ENCODE measurements at regions not wholly inside any gene's neighbourhood (a gene's known extent, or its start where the extent isn't known, plus 50 kb on each side); places are given as distances from the start of the nearest gene placed in this dataset.

DNA sequence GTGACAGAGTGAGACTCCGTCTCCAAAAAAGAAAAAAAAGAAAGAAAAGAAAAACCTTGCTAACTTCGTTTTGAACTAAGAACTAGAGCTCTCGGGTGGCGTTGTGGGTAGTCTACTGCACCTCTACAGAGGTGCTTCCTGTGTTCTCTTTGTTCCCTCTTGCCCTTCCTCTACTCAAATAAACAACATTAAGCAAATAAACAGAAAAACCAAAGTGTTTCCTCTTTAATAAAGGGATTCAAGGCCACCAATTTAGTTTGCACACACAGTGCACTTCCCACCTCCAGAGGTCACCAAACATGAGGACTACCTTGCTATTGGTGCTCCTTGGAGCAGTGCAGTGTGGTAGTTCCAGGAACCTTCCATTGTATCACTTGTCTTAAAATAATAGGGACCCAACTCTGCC lies 354.2 kb upstream of the TBL1XR1 start:
- TF ChIP-seq, protein P1, sequence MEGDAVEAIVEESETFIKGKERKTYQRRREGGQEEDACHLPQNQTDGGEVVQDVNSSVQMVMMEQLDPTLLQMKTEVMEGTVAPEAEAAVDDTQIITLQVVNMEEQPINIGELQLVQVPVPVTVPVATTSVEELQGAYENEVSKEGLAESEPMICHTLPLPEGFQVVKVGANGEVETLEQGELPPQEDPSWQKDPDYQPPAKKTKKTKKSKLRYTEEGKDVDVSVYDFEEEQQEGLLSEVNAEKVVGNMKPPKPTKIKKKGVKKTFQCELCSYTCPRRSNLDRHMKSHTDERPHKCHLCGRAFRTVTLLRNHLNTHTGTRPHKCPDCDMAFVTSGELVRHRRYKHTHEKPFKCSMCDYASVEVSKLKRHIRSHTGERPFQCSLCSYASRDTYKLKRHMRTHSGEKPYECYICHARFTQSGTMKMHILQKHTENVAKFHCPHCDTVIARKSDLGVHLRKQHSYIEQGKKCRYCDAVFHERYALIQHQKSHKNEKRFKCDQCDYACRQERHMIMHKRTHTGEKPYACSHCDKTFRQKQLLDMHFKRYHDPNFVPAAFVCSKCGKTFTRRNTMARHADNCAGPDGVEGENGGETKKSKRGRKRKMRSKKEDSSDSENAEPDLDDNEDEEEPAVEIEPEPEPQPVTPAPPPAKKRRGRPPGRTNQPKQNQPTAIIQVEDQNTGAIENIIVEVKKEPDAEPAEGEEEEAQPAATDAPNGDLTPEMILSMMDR (IDR thresholded peaks at IDR 0.05): no peak
- no peak for TF ChIP-seq POLR2A (IDR thresholded peaks at IDR 0.05)

All from adrenal gland (tissue), 5 donors.